Endothelial cell of umbilical vein (primary cell): ENCODE measurements at regions not wholly inside any gene's neighbourhood (a gene's known extent, or its start where the extent isn't known, plus 50 kb on each side); places are given as distances from the start of the nearest gene placed in this dataset.

Experiments used
- BruUV-seq: library from RNA; stranded (reverse); fragments of 400-500 nt; replicated peaks from 2 replicates; lab custom pipeline; 2021; lab: Mats Ljungman, UMichigan
- CTCF ChIA-PET: fragments of 300-600, 350-600 bp; sonication (Branson Sonifier 250); formaldehyde crosslinking; loops from one replicate; lab custom pipeline; 2021; ENCODE audit warnings: antibody characterized with exemption, inconsistent platforms; lab: Charles Lee
- POLR2A ChIA-PET: fragments of 300-600, 350-600 bp; sonication (Branson Sonifier 250); formaldehyde crosslinking; loops from one replicate; lab custom pipeline; 2021; ENCODE audit warnings: antibody characterized with exemption, inconsistent platforms; lab: Charles Lee
- DNase-seq: peaks from one replicate; pipeline ENCODE4 v3.0.0-alpha.2; 2011; ENCODE audit warnings: low read depth, low spot score
- FAIRE-seq: peaks from 2 replicates; lab custom pipeline; 2011; peaks lifted over from hg19 to GRCh38; lab: Jason Lieb, UNC
- H2AFZ ChIP-seq: 2 replicates; pipeline ENCODE4 v1.6.0; 2012; ENCODE audit warnings: low read depth, low read length, control low read depth, inconsistent platforms
- H3K27ac ChIP-seq: 2 replicates; pipeline ENCODE4 v1.5.1; 2011; ENCODE audit warnings: low read depth, mild to moderate bottlenecking, control low read depth, low read length, moderate library complexity; ENCODE audit not compliant: insufficient read depth
- H3K27me3 ChIP-seq, 2 experiments: 2 replicates each; pipeline versions ENCODE4 v1.6.0 to v1.6.1; 2011; ENCODE audit warnings: low read length in 2 of 2, mixed read lengths in 1 of 2; ENCODE audit not compliant: control insufficient read depth in 2 of 2, insufficient read depth in 2 of 2
- H3K36me3 ChIP-seq, 2 experiments: 2 replicates in 1 of 2; 3 replicates in 1 of 2; pipeline ENCODE4 v1.5.1; 2011; ENCODE audit warnings: low read length in 2 of 2, mild to moderate bottlenecking in 1 of 2, moderate library complexity in 1 of 2; ENCODE audit not compliant: control insufficient read depth in 2 of 2, insufficient read depth in 2 of 2; ENCODE audit errors: extremely low read depth in 1 of 2
- H3K4me1 ChIP-seq: 3 replicates; pipeline ENCODE4 v1.5.1; 2011; ENCODE audit warnings: mild to moderate bottlenecking, low read length; ENCODE audit not compliant: control insufficient read depth, insufficient read depth; ENCODE audit errors: extremely low read depth
- H3K4me2 ChIP-seq: 2 replicates; pipeline ENCODE4 v1.6.1; 2011; ENCODE audit warnings: low read length, control low read depth, mixed read lengths; ENCODE audit not compliant: insufficient read depth
- H3K4me3 ChIP-seq, 3 experiments: fragments of 200-600 bp in 1 of 3; sonication (generic), shearing (Covaris generic) in 1 of 3; replicated peaks in 1 of 3; 2 replicates each; pipeline ENCODE4 v1.5.1; 2011 to 2016; ENCODE audit warnings: control low read depth in 3 of 3, low read length in 3 of 3, mild to moderate bottlenecking in 2 of 3, inconsistent platforms in 1 of 3, low read depth in 1 of 3, moderate library complexity in 1 of 3; ENCODE audit not compliant: insufficient read depth in 1 of 3
- H3K79me2 ChIP-seq: 2 replicates; pipeline ENCODE4 v1.6.0; 2012; ENCODE audit warnings: low read length, inconsistent platforms; ENCODE audit not compliant: control insufficient read depth, insufficient read depth
- H3K9ac ChIP-seq: replicated peaks from 2 replicates; pipeline ENCODE3; 2011; ENCODE audit warnings: low read length, control low read depth; ENCODE audit not compliant: insufficient read depth; ENCODE audit errors: extremely low read depth
- H3K9me1 ChIP-seq: replicated peaks from 3 replicates; pipeline ENCODE4 v1.6.0; 2011; ENCODE audit warnings: mild to moderate bottlenecking, low read length; ENCODE audit not compliant: control insufficient read depth, insufficient read depth; ENCODE audit errors: extremely low read depth
- H3K9me3 ChIP-seq: replicated peaks from 2 replicates; pipeline ENCODE4 v1.5.1; 2012; ENCODE audit warnings: low read length, inconsistent platforms; ENCODE audit not compliant: control insufficient read depth, insufficient read depth
- H4K20me1 ChIP-seq: replicated peaks from 2 replicates; pipeline ENCODE3; 2011; ENCODE audit warnings: mild to moderate bottlenecking, low read length; ENCODE audit not compliant: control insufficient read depth, insufficient read depth; ENCODE audit errors: extremely low read depth
- EZH2 ChIP-seq: IDR thresholded peaks from 2 replicates; pipeline ENCODE4 v1.6.1; 2012; ENCODE audit warnings: borderline replicate concordance, low read depth, mild to moderate bottlenecking, moderate library complexity, low read length, inconsistent platforms; ENCODE audit not compliant: severe bottlenecking
- FOS ChIP-seq: IDR thresholded peaks from 2 replicates; pipeline ENCODE4 v1.6.1; 2011; ENCODE audit warnings: mild to moderate bottlenecking, low read length, moderate library complexity, borderline replicate concordance; ENCODE audit not compliant: insufficient read depth
- GATA2 ChIP-seq: IDR thresholded peaks from 2 replicates; pipeline ENCODE4 v1.7.0; 2011; ENCODE audit warnings: low read depth, mild to moderate bottlenecking, moderate library complexity, mixed read lengths, low read length; ENCODE audit not compliant: insufficient read length, insufficient read depth
- JUN ChIP-seq: IDR thresholded peaks from 2 replicates; pipeline ENCODE4 v1.6.1; 2011; ENCODE audit warnings: borderline replicate concordance, low read depth; ENCODE audit not compliant: insufficient read length, insufficient read depth
- MAX ChIP-seq: IDR thresholded peaks from 2 replicates; pipeline ENCODE4 v1.6.1; 2011; ENCODE audit not compliant: insufficient read depth, insufficient read length
- MYC ChIP-seq: IDR thresholded peaks from one replicate; pipeline ENCODE4 v1.6.1; 2011; ENCODE audit warnings: mild to moderate bottlenecking, low read depth, low read length
- POLR2A ChIP-seq: IDR thresholded peaks from 2 replicates; pipeline ENCODE4 v1.6.1; 2012; ENCODE audit warnings: low read depth, mild to moderate bottlenecking, control low read depth, low read length
- POLR2AphosphoS5 ChIP-seq: IDR thresholded peaks from 2 replicates; pipeline ENCODE4 v1.6.1; 2012; ENCODE audit warnings: low read depth, mild to moderate bottlenecking, control low read depth, low read length, moderate library complexity; ENCODE audit not compliant: insufficient read depth
- dilution Hi-C: fragments of 300-500 bp; cut with MboI; formaldehyde crosslinking; loops from one replicate; pipeline ENCODE4 v1.15.0; 2019; ENCODE audit warnings: low sequenced_read_pairs; ENCODE audit not compliant: extremely low pct_ligation_motif_present
- intact Hi-C: fragments of 100-400 bp; cut with micrococcal nuclease; formaldehyde crosslinking; loops from one replicate; pipeline ENCODE4 v1.10.0; 2022
- TF ChIP-seq, protein P1 (sequence below), 2 donors: IDR thresholded peaks; 1 replicate in 1 of 2; 2 replicates in 1 of 2; pipeline ENCODE4 v1.5.1; 2011; ENCODE audit warnings: low read length in 2 of 2, mild to moderate bottlenecking in 2 of 2, moderate library complexity in 2 of 2, control low read depth in 1 of 2, inconsistent platforms in 1 of 2, low read depth in 1 of 2; ENCODE audit not compliant: insufficient read depth in 1 of 2; ENCODE audit errors: extremely low read depth in 1 of 2

DNA sequence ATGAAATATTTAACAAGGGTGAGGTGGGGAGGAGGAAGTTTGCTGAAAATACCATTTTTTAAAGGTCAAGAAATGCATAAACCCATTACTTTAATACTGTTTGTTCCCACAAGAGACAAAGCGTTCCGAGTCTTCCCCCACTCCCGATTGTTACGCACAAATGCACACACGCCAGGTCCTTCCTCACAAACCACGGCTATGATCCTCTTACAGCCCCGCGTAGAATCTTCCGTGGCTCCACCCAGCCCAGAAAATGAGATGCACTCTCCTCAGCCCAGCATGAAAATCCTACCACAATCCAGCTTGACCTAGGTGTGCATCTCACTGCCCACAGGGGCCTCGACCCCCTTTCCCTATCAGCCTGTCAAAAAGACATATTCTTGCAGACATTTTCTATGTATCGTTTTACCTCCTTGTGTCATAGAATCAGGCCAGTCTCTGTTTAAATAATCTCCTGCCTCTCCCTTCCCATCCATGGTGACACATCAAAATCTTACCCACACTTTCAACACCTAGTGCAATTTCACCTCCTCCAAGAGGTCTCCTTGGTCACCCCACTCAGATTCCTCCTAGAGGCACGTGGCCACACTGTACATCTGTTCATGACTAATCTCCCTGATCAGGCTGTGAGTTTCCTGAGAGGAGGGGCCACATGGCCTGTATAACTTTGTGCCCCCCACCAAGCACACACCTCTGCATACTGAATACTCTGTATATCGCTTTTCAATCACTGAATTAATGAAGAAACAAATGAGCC lies 491.0 kb upstream of the KLHL29 start:
- no peak overlapping the region for H3K4me3 ChIP-seq
- H3K9me1 ChIP-seq = no peaks in the 10 kb centered on the region
- FAIRE-seq (no peak), DNase-seq (no peak)
- H3K79me2 ChIP-seq = no peaks in the 10 kb centered on the region
- intact Hi-C loops = no loop called here
- H3K9me3 ChIP-seq = peaks cover 3% of the 10 kb centered on the region
- BruUV-seq = no TSS peak
- TF ChIP-seq MYC (no peak), JUN (no peak), POLR2A (no peak)
- TF ChIP-seq, protein P1, sequence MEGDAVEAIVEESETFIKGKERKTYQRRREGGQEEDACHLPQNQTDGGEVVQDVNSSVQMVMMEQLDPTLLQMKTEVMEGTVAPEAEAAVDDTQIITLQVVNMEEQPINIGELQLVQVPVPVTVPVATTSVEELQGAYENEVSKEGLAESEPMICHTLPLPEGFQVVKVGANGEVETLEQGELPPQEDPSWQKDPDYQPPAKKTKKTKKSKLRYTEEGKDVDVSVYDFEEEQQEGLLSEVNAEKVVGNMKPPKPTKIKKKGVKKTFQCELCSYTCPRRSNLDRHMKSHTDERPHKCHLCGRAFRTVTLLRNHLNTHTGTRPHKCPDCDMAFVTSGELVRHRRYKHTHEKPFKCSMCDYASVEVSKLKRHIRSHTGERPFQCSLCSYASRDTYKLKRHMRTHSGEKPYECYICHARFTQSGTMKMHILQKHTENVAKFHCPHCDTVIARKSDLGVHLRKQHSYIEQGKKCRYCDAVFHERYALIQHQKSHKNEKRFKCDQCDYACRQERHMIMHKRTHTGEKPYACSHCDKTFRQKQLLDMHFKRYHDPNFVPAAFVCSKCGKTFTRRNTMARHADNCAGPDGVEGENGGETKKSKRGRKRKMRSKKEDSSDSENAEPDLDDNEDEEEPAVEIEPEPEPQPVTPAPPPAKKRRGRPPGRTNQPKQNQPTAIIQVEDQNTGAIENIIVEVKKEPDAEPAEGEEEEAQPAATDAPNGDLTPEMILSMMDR (IDR thresholded peaks at IDR 0.05; ENCODE audit: extremely low read depth in 1 of 2, insufficient read depth in 1 of 2, low read depth in 1 of 2, low read length in 2 of 2) = no peak
- no peaks in the 10 kb centered on the region for H3K36me3 ChIP-seq
- H4K20me1 ChIP-seq = no peaks in the 10 kb centered on the region
- no peaks in the 10 kb centered on the region for H3K4me1 ChIP-seq
- ChIA-PET POLR2A (no interaction called here), CTCF (no interaction called here)
- dilution Hi-C loops = no loop called here
- no peak overlapping the region for H3K27ac ChIP-seq
- H3K9ac ChIP-seq = no peak overlapping the region
- H3K27me3 ChIP-seq = no peaks in the 10 kb centered on the region
- no peak overlapping the region for H3K4me2 ChIP-seq
- no peak overlapping the region for H2AFZ ChIP-seq

DNA sequence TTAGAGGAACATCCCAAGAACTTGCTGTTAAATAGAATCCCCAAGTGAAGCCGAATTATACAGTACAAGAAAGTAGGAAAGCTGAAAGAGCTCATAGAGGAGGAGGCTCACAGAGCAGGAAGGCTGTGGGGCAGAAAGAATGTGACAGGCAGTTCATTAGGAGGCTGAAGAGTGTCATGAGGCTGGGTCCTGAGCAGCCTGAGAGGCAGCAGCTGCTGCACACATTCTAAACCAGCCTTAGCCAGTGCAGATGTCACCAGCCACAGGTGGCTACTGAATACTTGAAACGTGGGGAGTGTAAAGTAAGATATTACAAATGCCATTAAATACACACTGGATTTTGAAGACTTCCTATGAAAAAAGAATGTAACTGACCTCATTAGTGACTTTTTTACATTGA lies 490.2 kb upstream of the KLHL29 start:
- Histone ChIP-seq H4K20me1 (no peaks in the 10 kb centered on the region), H3K4me1 (no peaks in the 10 kb centered on the region), H3K9me3 (peaks cover 5% of the 10 kb centered on the region), H2AFZ (no peak overlapping the region), H3K4me2 (no peak overlapping the region), H3K27ac (no peak overlapping the region), H3K9ac (no peak overlapping the region), H3K27me3 (no peaks in the 10 kb centered on the region), H3K9me1 (no peaks in the 10 kb centered on the region), H3K36me3 (no peaks in the 10 kb centered on the region), H3K4me3 (no peak overlapping the region), H3K79me2 (no peaks in the 10 kb centered on the region)
- intact Hi-C loops = no loop called here
- ChIA-PET POLR2A (no interaction called here), CTCF (no interaction called here)
- DNase-seq = no peak
- TF ChIP-seq POLR2A (no peak), MAX (no peak), JUN (no peak), FOS (no peak), MYC (no peak), POLR2AphosphoS5 (no peak), GATA2 (no peak), EZH2 (no peak)
- TF ChIP-seq, protein P1 (IDR thresholded peaks at IDR 0.05; ENCODE audit: extremely low read depth in 1 of 2, insufficient read depth in 1 of 2, low read depth in 1 of 2, low read length in 2 of 2) = no peak
- no TSS peak for BruUV-seq
- dilution Hi-C loops = no loop called here
- no peak for FAIRE-seq
